GM18499 (cell line): ENCODE measurements at regions not wholly inside any gene's neighbourhood (a gene's known extent, or its start where the extent isn't known, plus 50 kb on each side); places are given as distances from the start of the nearest gene placed in this dataset.
"Not testable (repeated sequence)": the region's sequence is repeated elsewhere in the genome, so short reads cannot be mapped to it uniquely, and the experiment has no call there.

ENCODE experiments used
- ATAC-seq: cut with Tn5 transposase; IDR thresholded peaks from one replicate; pipeline ENCODE4 v1.9.1; 2021; ENCODE audit warnings: moderate number of reproducible peaks; ENCODE audit not compliant: insufficient read depth, unreplicated experiment

GRCh38 chr13:70835371-70835770 lies 727.1 kb upstream of the KLHL1 start:
- no peak for ATAC-seq

GRCh38 chr13:70829748-70830147 lies 721.5 kb upstream of the KLHL1 start:
- ATAC-seq, result peak; percentile 58

- no peak for ATAC-seq
Observed at GRCh38 chr13:70817576-70817975, 709.3 kb upstream of the KLHL1 start.

- ATAC-seq, result no peak
Observed at GRCh38 chr13:70816853-70817252, 708.6 kb upstream of the KLHL1 start.

GRCh38 chr13:70814684-70815083 lies 706.4 kb upstream of the KLHL1 start:
- no peak for ATAC-seq

GRCh38 chr13:70812481-70812880 lies 704.2 kb upstream of the KLHL1 start:
- ATAC-seq, result no peak

- ATAC-seq, result no peak
Observed at GRCh38 chr13:70809588-70809987, 701.3 kb upstream of the KLHL1 start.

- ATAC-seq, result no peak
Observed at GRCh38 chr13:70798385-70798784, 690.1 kb upstream of the KLHL1 start.

GRCh38 chr13:70795484-70795883 lies 687.2 kb upstream of the KLHL1 start:
- ATAC-seq, result no peak

- ATAC-seq, result no peak
Observed at GRCh38 chr13:70792121-70792520, 683.9 kb upstream of the KLHL1 start.

GRCh38 chr13:70789751-70790150 lies 681.5 kb upstream of the KLHL1 start:
- no peak for ATAC-seq

- no peak for ATAC-seq
Observed at GRCh38 chr13:70788074-70788473, 679.8 kb upstream of the KLHL1 start.

- ATAC-seq, result no peak
Observed at GRCh38 chr13:70784207-70784989, 676.1 kb upstream of the KLHL1 start.

- no peak for ATAC-seq
Observed at GRCh38 chr13:70769817-70770216, 661.6 kb upstream of the KLHL1 start.

GRCh38 chr13:70758932-70759331 lies 650.7 kb upstream of the KLHL1 start:
- no peak for ATAC-seq

GRCh38 chr13:70756088-70756487 lies 647.8 kb upstream of the KLHL1 start:
- ATAC-seq, result no peak

GRCh38 chr13:70755456-70755855 lies 647.2 kb upstream of the KLHL1 start:
- ATAC-seq, result no peak

GRCh38 chr13:70747262-70747661 lies 639.0 kb upstream of the KLHL1 start:
- ATAC-seq, result no peak

- not testable (repeated sequence) for ATAC-seq
Observed at GRCh38 chr13:70746469-70746868, 638.2 kb upstream of the KLHL1 start.

- ATAC-seq, result no peak
Observed at GRCh38 chr13:70736622-70737317, 628.5 kb upstream of the KLHL1 start.

- ATAC-seq, result no peak
Observed at GRCh38 chr13:70732611-70733010, 624.4 kb upstream of the KLHL1 start.

GRCh38 chr13:70729369-70729768 lies 621.1 kb upstream of the KLHL1 start:
- ATAC-seq, result no peak
